Fibroblast of villous mesenchyme (primary cell): ENCODE measurements at regions not wholly inside any gene's neighbourhood (a gene's known extent, or its start where the extent isn't known, plus 50 kb on each side); places are given as distances from the start of the nearest gene placed in this dataset.

Source experiments
- DNase-seq: peaks from one replicate; pipeline ENCODE4 v3.0.0-alpha.2; 2010; ENCODE audit warnings: low read depth
- H3K4me3 ChIP-seq: 2 replicates; pipeline ENCODE4 v1.5.1; 2011; ENCODE audit warnings: low read depth, mild to moderate bottlenecking, low read length
- CTCF ChIP-seq: IDR thresholded peaks from 2 replicates; pipeline ENCODE4 v1.5.1; 2012; ENCODE audit warnings: low read depth, mild to moderate bottlenecking, low read length; ENCODE audit not compliant: insufficient read depth

DNA sequence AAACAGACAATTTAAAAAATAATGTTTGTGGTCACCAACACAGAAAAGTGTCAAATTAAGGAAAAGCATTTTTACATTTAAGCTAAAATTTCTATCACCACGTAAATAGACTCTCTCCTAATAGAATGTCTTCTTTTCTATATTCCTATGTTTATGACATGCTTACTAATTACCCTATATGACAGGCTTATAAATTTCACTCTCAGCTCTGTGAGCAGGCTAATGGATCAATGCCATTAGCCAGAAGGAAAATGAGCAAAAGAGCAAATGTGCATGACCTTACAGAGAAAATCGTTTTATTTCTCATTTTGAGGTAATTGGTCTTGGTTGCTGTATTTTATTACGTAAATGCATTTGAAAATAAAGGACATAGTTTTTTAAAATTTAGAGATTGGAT is 209.7 kb downstream of the TMX3 start:
- no peak overlapping the region for H3K4me3 ChIP-seq

DNA sequence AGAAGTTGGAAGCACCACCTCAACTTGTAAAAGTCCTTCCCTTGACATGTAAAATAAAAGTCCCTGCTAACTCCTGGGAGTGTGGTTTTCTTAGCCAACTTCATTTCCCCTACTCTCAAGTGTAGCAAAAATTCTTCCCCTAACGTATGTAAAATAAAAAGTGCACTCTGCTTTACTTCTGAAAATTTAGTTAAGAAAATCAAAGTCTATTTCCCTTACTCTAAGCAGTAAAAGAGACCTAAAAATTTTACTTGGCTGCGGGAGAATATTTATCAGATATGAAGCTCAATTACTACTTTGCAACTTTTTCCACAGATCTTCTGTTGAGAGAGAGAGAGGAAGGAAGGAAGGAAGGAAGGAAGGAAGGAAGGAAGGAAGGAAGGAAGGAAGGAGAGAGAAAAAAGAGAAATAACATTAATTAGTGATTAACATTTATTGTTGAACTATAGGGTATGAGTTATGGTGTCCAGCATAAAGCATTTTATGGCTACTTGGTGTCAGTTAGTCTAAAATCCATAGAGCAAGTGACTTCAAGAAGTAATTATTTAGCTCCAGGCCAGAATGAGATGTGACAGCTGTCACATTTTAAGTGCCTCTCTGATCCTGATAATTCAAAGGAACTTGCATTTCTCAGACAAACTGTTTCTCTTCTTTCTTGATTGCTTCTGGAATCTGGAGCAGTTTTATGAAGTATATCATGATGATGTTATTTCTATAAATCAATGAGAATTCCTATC is 210.3 kb downstream of the TMX3 start:
- DNase-seq = no peak
- TF ChIP-seq CTCF = no peak
- H3K4me3 ChIP-seq = no peak overlapping the region

More for the DNA sequence above, 209.7 kb downstream of the TMX3 start:
- TF ChIP-seq CTCF = no peak
- no peak for DNase-seq

- DNase-seq = peak; percentile 79
- TF ChIP-seq CTCF = no peak
- no peak overlapping the region for H3K4me3 ChIP-seq
Measured at GRCh38 chr18:68500556-68500955, 214.4 kb downstream of the TMX3 start.

DNA sequence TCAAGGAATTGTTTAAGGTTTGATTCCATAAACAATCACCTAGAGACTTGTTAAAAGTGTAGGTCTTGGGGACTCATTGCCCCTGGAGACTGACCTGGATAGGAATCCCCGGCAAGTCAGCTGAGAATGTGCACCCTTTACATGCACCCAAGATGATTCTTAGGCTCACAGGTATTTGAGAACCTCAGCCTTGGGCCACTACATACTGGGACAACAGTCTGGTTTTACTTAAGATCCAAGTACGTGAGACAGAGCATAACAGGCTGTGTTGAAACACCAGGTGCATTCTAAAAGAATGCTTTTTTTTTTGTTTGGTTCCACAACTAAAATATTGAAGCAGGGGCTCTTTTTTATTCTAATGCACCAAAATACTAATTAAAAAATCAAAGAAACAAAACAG is 215.8 kb downstream of the TMX3 start:
- no peak overlapping the region for H3K4me3 ChIP-seq
- TF ChIP-seq CTCF = no peak
- DNase-seq = no peak

GRCh38 chr18:68498636-68499035 is 216.3 kb downstream of the TMX3 start:
- TF ChIP-seq CTCF = no peak
- no peak overlapping the region for H3K4me3 ChIP-seq
- no peak for DNase-seq

DNA sequence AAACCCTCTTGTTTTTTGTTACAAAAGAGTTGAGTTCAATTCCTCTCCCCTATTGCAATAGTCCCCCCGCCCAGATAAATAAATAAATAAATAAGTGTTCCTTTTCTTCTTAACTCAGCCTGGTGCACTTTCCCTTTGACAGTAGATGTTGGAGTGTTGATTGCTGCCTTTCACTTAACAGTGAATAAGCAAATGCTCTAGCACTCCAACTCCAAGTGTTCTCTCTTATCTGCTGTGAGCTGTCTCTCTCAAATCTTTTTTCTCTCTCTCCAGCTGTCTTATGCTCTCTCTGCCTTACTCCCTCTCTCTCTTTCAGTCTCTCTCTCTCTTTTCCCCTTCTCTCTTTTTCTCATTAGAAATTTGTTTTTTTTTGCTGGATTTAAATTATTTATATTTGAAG is 216.7 kb downstream of the TMX3 start:
- TF ChIP-seq CTCF = no peak
- DNase-seq = no peak
- H3K4me3 ChIP-seq = no peak overlapping the region
